ENCODE measurements at regions not wholly inside any gene's neighbourhood (a gene's known extent, or its start where the extent isn't known, plus 50 kb on each side); places are given as distances from the start of the nearest gene placed in this dataset.

- Histone ChIP-seq H2AFZ (no peak overlapping the region), H3K27me3 (ENCODE audit: insufficient read depth) (no peaks in the 10 kb centered on the region), H4K20me1 (replicated peaks; ENCODE audit: insufficient read depth) (no peaks in the 10 kb centered on the region), H3K4me3 (no peak overlapping the region), H3K27ac (ENCODE audit: low read depth) (no peak overlapping the region), H3K36me3 (ENCODE audit: insufficient read depth) (no peaks in the 10 kb centered on the region), H3K9me2 (ENCODE audit: insufficient read depth) (peaks cover 4% of the 10 kb centered on the region; the same call in 1 of the 2 replicates), H3K4me2 (no peak overlapping the region), H3F3A (replicated peaks; ENCODE audit: low read depth) (no peaks in the 10 kb centered on the region), H3K79me2 (replicated peaks; ENCODE audit: insufficient read depth) (no peaks in the 10 kb centered on the region), H3K4me1 (ENCODE audit: insufficient read depth) (peaks cover 5% of the 10 kb centered on the region; the same call in 1 of the 2 replicates)
- H3K4me1 Mint-ChIP-seq = peaks cover 9% of the 10 kb centered on the region
- H3K4me3 Mint-ChIP-seq = no peak overlapping the region
- no peaks in the 10 kb centered on the region for H3K36me3 Mint-ChIP-seq (ENCODE audit: low read depth)
- H3K27me3 Mint-ChIP-seq (ENCODE audit: insufficient read depth, low read depth, poor library complexity) = peaks cover 6% of the 10 kb centered on the region
- ATAC-seq (no peak), DNase-seq (ENCODE audit: low spot score) (no peak)
- TF ChIP-seq CREB1 (CRISPR knock-in tag; IDR thresholded peaks at IDR 0.05; ENCODE audit: low read depth) (no peak), NANOG (IDR thresholded peaks at IDR 0.05; ENCODE audit: borderline replicate concordance) (no peak), JUNB (IDR thresholded peaks at IDR 0.05; ENCODE audit: unreplicated experiment) (no peak), ETS1 (IDR thresholded peaks at IDR 0.05) (no peak), REST (IDR thresholded peaks at IDR 0.05; ENCODE audit: unreplicated experiment) (no peak), ZNF114 (CRISPR knock-in tag; IDR thresholded peaks at IDR 0.05) (no peak), STAT1 (IDR thresholded peaks at IDR 0.05; ENCODE audit: unreplicated experiment) (no peak), CTCF (conservative IDR thresholded peaks at IDR 0.05; ENCODE audit: low read depth in 2 of 2) (no peak), EZH2 (IDR thresholded peaks at IDR 0.05; ENCODE audit: low read depth, unreplicated experiment) (no peak), ZNF462 (CRISPR knock-in tag; IDR thresholded peaks at IDR 0.05) (no peak), POLR2AphosphoS5 (IDR thresholded peaks at IDR 0.05; ENCODE audit: low read depth) (no peak), EZH2phosphoT487 (IDR thresholded peaks at IDR 0.05; ENCODE audit: unreplicated experiment) (no peak), ZNF331 (CRISPR knock-in tag; IDR thresholded peaks at IDR 0.05; ENCODE audit: low read depth) (no peak)
- no peak overlapping the region for H3K27ac Mint-ChIP-seq
- no peaks in the 10 kb centered on the region for H3K9me3 Mint-ChIP-seq
Observed at GRCh38 chr3:54040476-54040875, 81.9 kb upstream of the CACNA2D3 start.
